ENCODE measurements at regions not wholly inside any gene's neighbourhood (a gene's known extent, or its start where the extent isn't known, plus 50 kb on each side); places are given as distances from the start of the nearest gene placed in this dataset.
"Not testable (repeated sequence)": the region's sequence is repeated elsewhere in the genome, so short reads cannot be mapped to it uniquely, and the experiment has no call there.

DNA sequence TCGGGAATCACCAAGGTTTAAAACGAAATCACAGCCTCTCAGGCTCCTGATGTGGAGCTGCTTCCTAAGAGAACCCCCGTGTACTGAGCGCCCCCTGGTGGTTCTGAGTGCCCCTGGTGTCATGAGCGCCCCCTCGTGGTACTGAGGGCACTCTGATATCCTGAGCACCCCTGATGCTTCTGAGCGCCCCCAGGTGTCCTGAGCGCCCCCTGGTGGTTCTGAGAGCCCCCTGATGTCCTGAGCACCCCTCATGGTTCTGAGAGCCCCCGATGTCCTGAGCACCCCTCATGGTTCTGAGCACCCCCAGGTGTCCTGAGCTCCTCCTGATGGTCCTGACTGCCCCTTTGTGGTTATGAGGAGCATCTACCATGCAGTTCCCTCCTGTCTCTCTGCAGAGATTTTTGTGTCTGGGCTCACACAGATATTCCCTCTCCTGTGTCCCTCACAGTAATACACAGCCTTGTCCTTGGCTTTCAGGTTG lies 1092.1 kb downstream of the TMEM121 start:
- not testable (repeated sequence) for DNase-seq (ENCODE audit: low spot score)

DNA sequence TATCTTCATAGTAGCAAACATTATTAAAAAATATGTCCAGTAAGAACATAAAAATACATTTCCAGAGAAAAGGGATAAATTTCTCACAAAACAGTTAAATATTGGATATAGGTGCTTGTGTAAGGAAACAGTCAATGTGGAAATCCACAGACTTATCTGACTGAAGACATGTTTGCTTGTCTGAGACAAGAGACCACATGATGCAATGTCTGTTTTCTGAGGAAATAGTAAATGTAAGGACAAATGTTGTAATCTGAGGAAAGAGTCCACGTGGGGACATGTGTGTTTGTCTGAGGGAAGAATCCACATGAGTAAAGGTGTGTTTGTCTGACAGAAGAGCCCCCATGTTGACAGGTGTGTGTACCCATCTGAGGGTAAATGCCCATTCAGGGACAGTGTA lies 1093.2 kb downstream of the TMEM121 start:
- no peak for DNase-seq (ENCODE audit: low spot score)

DNA sequence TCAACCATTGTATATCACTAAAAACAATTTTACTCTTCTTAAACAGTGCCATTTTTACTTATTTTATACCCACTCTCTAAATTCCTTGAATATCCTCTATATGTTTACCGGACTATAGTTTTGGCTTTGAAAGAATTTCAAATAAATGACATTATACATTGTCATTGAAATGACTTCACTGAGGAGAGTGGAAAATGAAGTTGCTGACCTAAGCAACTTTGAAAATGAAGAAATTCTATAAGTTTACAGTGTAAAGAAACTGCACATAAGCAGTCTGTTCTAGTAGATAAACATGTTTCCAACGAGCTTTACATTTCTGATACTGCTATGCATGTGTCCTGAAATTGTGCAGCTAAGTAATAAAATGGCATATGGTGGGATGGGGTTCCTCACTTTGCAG lies 1094.0 kb downstream of the TMEM121 start:
- DNase-seq (ENCODE audit: low spot score), result no peak

DNA sequence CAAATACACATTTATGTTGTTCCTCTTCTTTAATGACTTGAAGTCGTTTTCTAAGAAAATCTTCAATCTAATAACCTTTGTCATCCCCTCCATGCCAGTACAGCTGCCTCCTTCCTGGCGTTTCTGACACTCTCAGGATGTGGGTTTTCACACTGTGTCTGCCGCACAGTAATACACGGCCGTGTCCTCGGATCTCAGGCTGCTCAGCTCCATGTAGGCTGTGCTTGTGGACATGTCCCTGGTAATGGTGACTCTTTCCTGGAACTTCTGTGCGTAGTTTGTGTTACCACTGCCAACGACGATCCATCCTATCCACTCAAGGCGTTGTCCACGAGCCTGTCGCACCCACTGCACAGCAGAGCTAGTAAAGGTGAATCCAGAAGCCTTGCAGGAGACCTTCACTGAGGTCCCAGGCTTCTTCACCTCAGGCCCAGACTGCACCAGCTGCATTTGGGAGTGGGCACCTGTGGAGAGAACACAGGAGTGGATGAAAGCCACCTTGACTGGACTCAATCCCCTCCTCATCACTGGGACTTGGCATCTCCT lies 1095.9 kb downstream of the TMEM121 start:
- no peak for DNase-seq (ENCODE audit: low spot score)

DNA sequence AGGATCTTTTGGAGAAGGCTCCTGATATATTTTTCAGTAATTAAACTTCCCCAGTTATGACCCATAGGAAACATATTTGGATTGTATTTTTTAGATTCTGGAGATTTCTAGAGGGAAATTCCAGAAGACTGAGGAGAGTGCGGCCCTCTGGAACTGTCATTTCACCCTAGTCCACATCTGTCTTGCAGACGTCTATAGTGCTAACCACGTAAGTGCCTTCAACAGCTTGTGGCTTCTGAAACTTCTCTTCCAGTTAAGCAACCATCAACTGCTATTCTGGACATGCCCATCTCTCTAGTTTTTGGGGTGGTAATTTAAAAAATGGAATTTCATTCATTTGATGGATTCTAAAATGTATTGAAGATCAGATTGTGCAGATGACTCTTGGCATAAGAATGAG lies 1098.8 kb downstream of the TMEM121 start:
- no peak for DNase-seq (ENCODE audit: low spot score)

DNA sequence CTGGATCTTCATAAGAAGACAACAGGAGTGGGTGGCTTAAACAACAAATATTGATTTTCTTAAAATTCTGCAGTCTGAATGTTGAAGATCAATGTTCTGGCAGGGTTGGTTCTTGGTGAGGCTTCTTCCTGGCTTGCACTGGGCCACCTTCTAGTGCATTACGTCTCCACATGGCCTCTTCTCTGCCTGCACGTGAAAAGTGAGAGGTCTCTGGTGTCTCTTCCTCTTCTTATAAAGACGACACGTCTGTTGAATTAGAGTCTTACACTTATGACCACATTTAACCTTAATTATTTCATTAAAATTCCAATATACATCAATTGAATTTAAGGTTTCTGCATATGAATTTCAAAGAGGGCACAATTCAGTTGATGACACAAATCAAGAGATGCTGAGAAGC lies 1100.1 kb downstream of the TMEM121 start:
- DNase-seq (ENCODE audit: low spot score), result not testable (repeated sequence)

DNA sequence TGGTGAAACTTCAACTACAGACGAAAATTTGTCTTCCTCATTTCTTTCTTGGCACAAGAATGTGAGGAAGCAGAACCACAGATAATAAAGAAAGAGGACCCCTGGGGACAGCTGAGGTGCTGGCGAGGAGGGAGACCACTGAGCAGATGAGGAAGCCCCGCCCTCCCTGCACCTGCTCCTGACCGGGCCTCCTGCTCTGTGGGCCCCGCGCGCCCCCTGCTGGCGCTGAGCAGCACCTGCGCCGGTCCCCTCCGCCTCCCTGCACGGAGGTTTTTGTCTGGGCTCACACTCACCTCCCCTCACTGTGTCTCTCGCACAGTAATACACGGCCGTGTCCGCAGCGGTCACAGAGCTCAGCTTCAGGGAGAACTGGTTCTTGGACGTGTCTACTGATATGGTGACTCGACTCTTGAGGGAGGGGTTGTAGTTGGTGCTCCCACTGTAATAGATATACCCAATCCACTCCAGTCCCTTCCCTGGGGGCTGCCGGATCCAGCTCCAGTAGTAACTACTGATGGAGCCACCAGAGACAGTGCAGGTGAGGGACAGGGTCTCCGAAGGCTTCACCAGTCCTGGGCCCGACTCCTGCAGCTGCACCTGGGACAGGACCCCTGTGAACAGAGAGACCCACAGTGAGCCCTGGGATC lies 1100.7 kb downstream of the TMEM121 start:
- DNase-seq (ENCODE audit: low spot score), result not testable (repeated sequence)

DNA sequence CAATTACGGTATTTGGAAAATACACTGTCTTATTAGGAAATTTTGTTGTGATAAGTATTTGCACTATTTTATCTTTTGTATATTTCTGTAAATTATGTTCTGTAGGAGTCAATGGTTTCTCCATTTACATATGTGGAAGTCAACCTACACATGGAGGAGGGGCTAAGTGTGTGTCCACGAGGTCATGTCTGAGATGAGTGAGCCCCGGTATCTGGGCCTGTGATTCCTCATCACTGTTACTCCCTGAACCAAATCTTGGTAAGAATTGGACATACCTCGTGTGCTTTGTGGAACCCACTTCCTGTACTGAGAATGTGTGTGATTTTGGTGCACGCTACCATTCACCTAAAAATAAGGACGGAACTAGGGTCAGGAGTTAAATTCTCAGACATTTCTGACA lies 1105.5 kb downstream of the TMEM121 start:
- no peak for DNase-seq (ENCODE audit: low spot score)

DNA sequence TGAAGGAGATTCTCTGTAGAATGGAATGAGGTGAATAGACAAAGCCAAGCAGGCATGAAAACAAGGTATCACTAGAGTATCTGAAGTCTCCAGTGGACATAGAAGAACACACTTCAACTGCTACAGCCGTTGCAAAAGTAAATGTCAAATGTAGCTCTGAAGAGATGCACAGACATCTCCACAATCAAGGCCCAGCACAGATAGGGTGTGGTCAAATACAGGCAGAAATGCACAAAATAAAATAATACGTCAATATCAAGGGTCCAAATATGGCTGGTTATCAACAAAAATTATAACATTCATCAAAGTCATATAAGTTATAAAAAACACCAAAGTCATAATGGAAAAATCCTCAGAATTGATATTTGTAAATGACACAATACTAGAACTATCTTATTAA lies 1107.3 kb downstream of the TMEM121 start:
- DNase-seq (ENCODE audit: low spot score), result no peak

DNA sequence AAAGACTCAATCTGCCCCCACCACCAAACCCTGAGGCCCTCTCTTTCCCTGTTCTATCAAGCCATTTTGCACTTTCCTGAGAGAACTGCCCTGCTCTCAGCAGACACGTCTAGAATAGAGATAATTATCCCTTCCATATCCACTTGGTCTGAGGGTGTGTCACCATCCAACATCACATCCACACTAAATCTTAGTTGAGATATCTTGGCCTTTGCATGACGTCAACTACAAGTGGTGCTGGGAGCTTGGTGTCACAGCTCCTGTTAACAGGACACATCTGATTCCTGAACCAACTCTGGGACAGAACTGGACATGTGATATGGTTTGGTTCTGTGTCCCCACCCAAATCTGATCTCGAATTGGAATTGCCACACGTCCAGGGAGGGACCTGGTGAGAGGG lies 1109.2 kb downstream of the TMEM121 start:
- no peak for DNase-seq (ENCODE audit: low spot score)

DNA sequence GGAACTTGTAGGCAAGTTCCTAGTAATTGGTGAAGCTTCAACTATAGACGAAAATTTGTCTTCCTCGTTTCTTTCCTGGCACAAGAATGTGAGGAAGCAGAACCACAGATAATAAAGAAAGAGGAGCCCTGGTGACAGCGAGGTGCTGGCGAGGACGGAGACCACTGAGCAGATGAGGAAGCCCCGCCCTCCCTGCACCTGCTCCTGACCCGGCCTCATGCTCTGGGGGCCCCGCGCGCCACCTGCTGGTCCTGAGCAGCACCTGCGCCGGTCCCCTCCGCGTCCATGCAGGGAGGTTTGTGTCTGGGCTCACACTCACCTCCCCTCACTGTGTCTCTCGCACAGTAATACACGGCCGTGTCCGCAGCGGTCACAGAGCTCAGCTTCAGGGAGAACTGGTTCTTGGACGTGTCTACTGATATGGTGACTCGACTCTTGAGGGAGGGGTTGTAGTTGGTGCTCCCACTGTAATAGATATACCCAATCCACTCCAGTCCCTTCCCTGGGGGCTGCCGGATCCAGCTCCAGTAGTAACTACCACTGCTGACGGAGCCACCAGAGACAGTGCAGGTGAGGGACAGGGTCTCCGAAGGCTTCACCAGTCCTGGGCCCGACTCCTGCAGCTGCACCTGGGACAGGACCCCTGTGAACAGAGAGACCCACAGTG lies 1112.5 kb downstream of the TMEM121 start:
- not testable (repeated sequence) for DNase-seq (ENCODE audit: low spot score)

DNA sequence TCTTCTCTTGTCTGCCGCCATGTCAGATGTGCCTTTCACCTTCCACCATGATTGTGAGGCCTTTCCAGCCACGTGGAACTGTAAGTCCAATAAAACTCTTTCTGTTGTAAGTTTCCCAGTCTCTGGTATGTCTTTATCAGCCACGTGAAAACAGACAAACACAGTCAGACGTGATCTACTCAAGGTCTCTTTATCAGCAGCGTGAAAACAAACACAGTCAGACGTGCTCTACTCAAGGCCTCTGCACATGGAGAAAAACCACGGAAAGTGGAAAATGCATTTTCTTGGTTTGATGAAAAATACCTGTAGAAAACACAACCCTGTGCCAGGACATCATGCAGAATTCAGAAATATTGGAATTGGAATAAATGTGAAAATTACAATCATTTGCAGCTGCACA lies 1115.7 kb downstream of the TMEM121 start:
- no peak for DNase-seq (ENCODE audit: low spot score)

DNA sequence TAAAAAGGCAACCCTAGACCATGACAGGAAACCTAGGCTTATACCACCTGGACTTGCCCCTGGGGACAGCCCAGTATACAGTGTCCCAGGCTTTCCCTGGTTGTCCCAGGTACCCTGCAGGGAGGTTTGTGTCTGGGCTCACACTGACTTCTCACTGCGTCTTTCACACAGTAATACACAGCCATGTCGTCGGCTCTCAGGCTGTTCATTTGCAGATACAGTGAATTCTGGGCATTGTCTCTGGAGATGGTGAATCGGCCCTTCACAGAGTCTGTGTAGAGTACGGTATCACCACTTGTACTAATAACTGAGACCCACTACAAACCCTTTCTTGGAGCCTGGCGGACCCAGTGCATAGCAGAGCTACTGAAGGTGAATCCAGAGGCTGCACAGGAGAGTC lies 1116.6 kb downstream of the TMEM121 start:
- DNase-seq (ENCODE audit: low spot score), result not testable (repeated sequence)

DNA sequence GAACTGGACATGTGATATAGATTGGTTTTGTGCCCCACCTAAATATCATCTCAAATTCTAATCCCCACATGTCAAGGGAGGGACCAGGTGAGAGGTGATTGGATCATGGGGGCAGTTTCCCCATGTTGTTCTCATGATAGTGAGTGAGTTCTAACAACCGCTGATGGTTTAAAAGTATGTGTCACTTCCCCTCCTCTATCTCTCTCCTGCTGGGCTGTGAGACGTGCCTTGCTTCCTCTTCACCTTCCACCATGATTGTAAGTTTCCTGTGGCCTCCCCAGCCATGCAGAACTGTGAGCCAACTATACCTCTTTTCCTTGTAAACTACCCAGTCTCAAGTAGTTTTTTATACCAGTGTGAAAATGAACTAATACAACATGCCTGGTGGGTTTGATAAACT lies 1122.5 kb downstream of the TMEM121 start:
- DNase-seq (ENCODE audit: low spot score), result not testable (repeated sequence)

DNA sequence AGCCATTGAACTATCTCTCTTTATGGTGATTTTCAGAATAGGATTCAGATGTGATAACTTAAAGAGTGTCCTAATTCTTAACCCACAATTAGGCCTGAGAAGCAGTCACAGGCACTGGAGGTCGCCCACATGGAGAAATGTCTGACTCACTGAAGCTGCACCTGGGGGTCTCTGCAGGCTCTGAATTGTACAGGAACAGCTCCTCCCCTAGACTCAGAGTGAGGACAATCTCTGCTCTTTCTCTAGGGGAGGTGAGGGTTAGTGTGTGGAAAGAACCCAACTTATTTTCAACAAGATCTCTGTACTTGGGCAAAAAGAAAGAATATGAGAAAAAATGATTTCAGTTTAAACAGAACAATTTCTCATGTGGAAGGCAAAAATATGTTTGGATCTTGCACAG lies 1124.6 kb downstream of the TMEM121 start:
- DNase-seq (ENCODE audit: low spot score), result no peak

DNA sequence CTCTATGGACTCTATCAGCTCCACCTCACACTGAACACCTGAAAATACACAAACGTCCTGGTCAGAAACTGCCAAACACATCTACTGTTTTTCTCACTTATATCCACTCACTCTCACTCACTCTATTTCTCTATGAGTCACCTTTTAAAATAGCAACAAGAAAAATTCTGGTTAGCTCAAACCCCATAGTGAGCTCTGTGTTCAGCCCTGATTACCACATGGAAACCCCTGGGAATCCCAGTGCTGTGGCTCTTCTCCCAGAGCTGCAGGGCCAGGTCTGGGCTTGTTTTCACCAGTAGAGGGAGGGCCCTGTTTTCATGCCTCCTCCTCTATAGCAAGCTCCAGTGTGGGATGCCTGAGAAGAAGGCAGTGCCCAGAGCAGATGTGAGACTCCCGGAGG lies 1126.1 kb downstream of the TMEM121 start:
- no peak for DNase-seq (ENCODE audit: low spot score)

DNA sequence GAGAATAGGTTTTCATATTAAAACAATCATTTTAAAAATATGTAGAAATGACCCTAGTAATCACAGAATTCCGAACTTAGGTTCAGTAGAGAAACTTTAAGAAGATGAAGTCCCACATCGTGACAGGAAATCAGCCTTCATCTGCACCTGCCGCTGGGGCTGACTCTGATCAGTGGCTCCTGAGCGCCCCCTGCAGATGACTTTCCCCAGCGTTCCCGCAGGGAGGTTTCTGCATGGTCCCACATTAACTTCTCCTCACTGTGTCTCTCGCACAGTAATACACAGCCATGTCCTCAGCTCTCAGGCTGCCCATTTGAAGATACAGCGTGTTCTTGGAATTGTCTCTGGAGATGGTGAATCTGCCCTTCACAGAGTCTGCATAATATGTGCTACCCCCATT lies 1131.1 kb downstream of the TMEM121 start:
- no peak for DNase-seq (ENCODE audit: low spot score)

DNA sequence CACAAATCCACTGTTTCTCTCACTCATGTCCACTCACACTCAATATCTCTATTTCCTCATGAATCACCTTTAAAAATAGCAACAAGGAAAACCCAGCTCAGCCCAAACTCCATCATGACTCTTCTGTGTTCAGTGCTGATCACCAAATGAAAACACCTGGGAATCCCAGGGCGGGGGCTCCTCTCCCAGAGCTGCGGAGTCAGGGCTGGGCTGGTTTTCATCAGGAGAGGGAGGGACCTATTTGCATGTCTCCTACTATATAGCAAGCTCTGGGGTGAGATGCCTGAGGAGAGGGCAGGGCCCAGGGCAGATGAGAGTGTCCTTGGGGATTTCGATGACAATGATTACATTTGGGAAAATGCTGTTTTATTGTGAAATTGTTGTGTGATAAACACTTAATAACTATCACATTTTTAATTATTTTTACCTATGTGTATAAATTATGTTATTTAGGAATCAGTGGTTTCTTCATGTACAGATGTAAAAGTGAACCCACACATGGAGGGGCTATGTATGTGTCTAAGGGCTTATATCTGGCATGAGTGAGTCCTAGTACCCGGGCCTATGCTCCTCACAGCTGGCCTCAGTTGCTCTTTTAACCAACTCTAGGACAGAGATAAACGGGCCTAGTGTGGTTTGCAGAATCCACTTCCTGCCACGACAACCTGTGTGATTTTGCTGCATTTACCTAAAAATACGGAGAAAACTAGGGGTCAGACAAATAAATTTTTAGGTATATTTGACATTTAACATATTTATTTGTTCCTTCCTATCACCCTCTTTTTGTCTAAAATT lies 1131.9 kb downstream of the TMEM121 start:
- not testable (repeated sequence) for DNase-seq (ENCODE audit: low spot score)

DNA sequence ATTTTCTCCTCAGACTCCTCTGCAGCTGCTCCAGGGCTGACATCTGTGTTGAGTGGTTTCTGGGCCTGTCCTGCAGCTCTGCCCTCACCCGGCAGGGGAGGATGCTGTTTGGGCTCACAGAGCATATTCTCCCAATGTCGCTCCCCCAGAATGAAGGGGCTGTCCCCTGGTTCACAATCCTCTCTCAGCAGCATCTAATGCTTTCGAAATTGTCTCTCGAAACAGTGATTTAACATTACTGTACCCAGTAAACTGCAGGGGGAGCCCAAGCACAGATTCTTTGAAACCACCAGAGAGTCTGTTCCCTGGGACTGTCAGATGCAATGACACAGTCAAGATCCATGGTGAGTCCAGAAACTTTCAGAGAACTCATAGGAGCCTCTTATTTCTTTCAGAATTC lies 1135.2 kb downstream of the TMEM121 start:
- not testable (repeated sequence) for DNase-seq (ENCODE audit: low spot score)

DNA sequence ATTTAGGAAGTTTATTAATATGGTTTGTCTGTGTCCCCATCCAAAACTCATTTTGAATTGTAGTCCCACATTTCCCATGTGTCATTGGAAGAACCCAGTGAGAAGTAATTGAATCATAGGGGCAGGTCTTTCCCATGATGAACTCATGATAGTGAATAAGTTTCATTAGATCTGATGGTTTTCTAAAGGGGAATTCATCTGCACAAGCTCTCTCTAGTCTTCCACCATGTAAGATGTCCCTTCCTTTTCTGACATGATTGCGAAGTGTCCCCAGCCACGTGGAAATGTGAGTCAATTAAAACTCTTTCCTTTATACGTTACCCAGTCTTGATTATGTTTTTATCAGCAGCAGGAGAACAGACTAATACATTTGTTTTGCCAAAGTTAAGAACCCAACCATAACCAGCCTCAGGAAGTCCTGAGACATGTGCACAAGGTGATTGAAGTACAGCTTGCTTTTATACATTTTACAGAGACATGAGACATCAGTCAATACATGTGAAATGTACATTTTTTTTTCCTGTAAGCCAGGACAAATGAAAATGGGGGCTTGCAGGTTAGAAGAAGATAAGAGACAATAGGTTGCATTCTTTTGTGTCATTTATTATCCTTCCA lies 1136.7 kb downstream of the TMEM121 start:
- DNase-seq (ENCODE audit: low spot score), result no peak

DNA sequence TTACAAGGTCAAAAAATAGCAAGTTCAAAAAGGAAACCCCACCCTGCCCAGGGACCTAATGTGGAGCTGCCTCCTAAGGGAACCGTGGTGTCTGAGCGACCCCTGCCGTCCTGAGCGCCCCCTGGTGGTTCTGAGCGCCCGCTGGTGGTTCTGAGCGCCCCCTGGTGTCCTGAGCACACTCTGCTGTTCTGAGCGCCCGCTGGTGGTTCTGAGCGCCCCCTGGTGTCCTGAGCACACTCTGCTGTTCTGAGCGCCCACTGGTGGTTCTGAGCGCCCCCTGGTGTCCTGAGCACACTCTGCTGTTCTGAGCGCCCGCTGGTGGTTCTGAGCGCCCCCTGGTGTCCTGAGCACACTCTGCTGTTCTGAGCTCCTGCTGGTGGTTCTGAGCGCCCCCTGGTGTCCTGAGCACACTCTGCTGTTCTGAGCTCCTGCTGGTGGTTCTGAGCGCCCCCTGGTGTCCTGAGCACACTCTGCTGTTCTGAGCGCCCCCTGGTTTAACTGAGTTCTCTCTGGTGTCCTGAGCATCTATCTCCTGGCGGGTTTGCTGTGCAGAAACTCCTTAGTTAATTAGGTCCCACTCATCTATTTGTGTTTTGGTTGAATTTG lies 1137.5 kb downstream of the TMEM121 start:
- DNase-seq (ENCODE audit: low spot score), result not testable (repeated sequence)

DNA sequence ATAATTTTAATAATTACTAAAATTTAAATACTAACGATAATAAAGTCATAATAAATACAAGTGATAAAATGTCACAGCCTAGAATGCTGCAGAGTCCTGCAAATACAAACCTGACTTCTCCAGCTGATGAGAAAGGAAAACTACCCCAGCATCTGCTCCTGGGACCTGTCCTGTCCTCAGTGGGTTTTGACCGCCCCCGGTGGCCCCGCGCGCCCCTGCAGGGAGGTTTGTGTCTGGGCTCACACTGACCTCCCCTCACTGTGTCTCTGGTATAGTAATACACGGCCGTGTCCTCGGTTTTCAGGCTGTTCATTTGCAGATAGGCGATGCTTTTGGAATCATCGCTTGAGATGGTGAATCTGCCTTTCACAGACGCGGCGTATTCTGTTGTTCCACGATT lies 1139.4 kb downstream of the TMEM121 start:
- DNase-seq (ENCODE audit: low spot score), result no peak

Measured in AG20443 (cell line).